WTC11 (cell line): ENCODE measurements at regions not wholly inside any gene's neighbourhood (a gene's known extent, or its start where the extent isn't known, plus 50 kb on each side); places are given as distances from the start of the nearest gene placed in this dataset.

Experiments
- AFF4 ChIP-seq: sonication (generic); formaldehyde crosslinking; IDR thresholded peaks from 2 replicates; pipeline ENCODE4 v1.8.1; 2023; ENCODE audit warnings: mild to moderate bottlenecking, missing genetic modification reagents, borderline replicate concordance
- CBFB ChIP-seq: sonication (generic); formaldehyde crosslinking; IDR thresholded peaks from 2 replicates; pipeline ENCODE4 v1.8.1; 2022; ENCODE audit warnings: mild to moderate bottlenecking, low read depth, missing genetic modification reagents
- CREB1 ChIP-seq: sonication (generic); formaldehyde crosslinking; IDR thresholded peaks from 2 replicates; pipeline ENCODE4 v1.8.0; 2023; ENCODE audit warnings: mild to moderate bottlenecking, missing genetic modification reagents
- CTCF ChIP-seq: fragments of 200-600 bp; IDR thresholded peaks from 2 replicates; pipeline ENCODE4 v1.8.0; 2022; ENCODE audit warnings: antibody characterized with exemption
- E2F1 ChIP-seq: sonication (generic); formaldehyde crosslinking; IDR thresholded peaks from 2 replicates; pipeline ENCODE4 v1.8.0; 2022; ENCODE audit warnings: mild to moderate bottlenecking, missing genetic modification reagents
- TCF7 ChIP-seq: sonication (generic); formaldehyde crosslinking; IDR thresholded peaks from 2 replicates; pipeline ENCODE4 v1.8.0; 2022; ENCODE audit warnings: mild to moderate bottlenecking, low read depth, missing genetic modification reagents, moderate library complexity
- ZBTB21 ChIP-seq: sonication (generic); formaldehyde crosslinking; IDR thresholded peaks from 2 replicates; pipeline ENCODE4 v1.8.1; 2023; ENCODE audit warnings: mild to moderate bottlenecking, missing genetic modification reagents, borderline replicate concordance
- ZNF138 ChIP-seq: sonication (generic); formaldehyde crosslinking; conservative IDR thresholded peaks from 2 replicates; pipeline ENCODE4 v1.8.1; 2022; ENCODE audit warnings: mild to moderate bottlenecking, moderate library complexity, missing genetic modification reagents
- ZNF281 ChIP-seq: sonication (generic); formaldehyde crosslinking; IDR thresholded peaks from 2 replicates; pipeline ENCODE4 v1.8.0; 2023; ENCODE audit warnings: mild to moderate bottlenecking, missing genetic modification reagents
- ZNF416 ChIP-seq: fragments of 250-450 bp; sonication (Bioruptor Pico); IDR thresholded peaks from 2 replicates; pipeline ENCODE4 v1.9.0; 2021; ENCODE audit warnings: mild to moderate bottlenecking, inconsistent platforms
- ZSCAN18 ChIP-seq: fragments of 250-450 bp; sonication (Bioruptor Pico); IDR thresholded peaks from 2 replicates; pipeline ENCODE4 v2.1.2; 2022; ENCODE audit warnings: mild to moderate bottlenecking, moderate library complexity

- TF ChIP-seq ZSCAN18 (CRISPR knock-in tag), result no peak
- TF ChIP-seq CTCF, result no peak
- no peak for TF ChIP-seq ZNF138
- no peak for TF ChIP-seq ZBTB21 (CRISPR knock-in tag)
- TF ChIP-seq CREB1 (CRISPR knock-in tag), result no peak
- no peak for TF ChIP-seq TCF7 (CRISPR knock-in tag)
- TF ChIP-seq ZNF281 (CRISPR knock-in tag), result no peak
- no peak for TF ChIP-seq AFF4 (CRISPR knock-in tag)
- no peak for TF ChIP-seq ZNF416
- no peak for TF ChIP-seq E2F1 (CRISPR knock-in tag)
- TF ChIP-seq CBFB (CRISPR knock-in tag), result no peak
Measured at GRCh38 chr6:164124473-164124872, 710.0 kb downstream of the QKI start.
